ENCODE measurements at regions not wholly inside any gene's neighbourhood (a gene's known extent, or its start where the extent isn't known, plus 50 kb on each side); places are given as distances from the start of the nearest gene placed in this dataset.

DNA sequence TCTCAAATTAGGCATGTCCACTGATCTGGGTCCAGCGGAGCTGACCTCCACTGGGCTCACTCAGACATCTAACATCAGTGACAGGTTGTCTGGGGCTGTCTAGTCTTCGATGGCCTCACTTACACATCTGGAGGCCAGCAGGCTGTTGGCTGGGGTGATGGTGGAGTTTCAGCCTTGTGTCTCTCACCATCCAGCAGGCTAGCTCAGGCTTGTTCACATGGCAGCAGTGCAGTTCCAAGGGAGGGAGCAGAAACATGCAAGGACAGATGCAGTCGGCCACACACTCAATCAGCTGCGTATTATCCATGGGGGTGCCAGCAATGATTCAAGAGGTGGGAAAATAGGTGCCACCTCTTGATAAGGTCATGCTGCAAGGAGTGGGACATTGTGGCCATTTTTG is 292.5 kb downstream of the SHQ1 start:
- WGBS (ENCODE audit: insufficient coverage, low lambda C conversion rate), result no CpG with 5 or more reads among the region's 4 CpGs
- H3K36me3 ChIP-seq (ENCODE audit: control insufficient read depth, insufficient read depth, low read length), result no peaks in the 10 kb centered on the region
- H3K27me3 ChIP-seq (ENCODE audit: control insufficient read depth, insufficient read depth, low read length), result no peaks in the 10 kb centered on the region
- H3K9me3 ChIP-seq (ENCODE audit: control insufficient read depth, low read depth, low read length), result no peaks in the 10 kb centered on the region
- no peak overlapping the region for H3K4me3 ChIP-seq (ENCODE audit: low read length)
- H3K4me1 ChIP-seq (ENCODE audit: control insufficient read depth, insufficient read depth, low read length), result no peaks in the 10 kb centered on the region
- no peak overlapping the region for H3K27ac ChIP-seq (ENCODE audit: low read length)
- DNase-seq, result no peak

DNA sequence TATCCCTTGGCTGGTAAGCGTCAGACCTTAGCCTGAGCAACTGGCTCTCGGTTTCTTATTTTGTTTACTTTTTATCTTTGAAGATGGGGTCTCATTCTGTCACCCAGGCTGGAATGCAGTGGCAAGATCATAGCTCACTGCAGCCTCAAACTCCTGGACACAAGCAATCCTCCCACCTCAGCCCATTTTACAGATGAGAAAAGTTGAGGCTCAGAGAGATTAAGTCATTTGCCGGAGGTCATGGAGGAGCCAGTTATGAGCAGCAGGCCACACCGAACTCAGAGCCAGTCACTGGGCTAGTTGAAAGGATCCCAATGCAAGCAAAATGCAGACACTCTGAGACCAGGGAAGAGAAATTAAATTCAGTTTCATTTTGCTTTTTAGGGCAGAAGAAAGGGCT is 293.6 kb downstream of the SHQ1 start:
- Histone ChIP-seq H3K4me3 (ENCODE audit: low read length) (no peak overlapping the region), H3K27ac (ENCODE audit: low read length) (no peak overlapping the region), H3K36me3 (ENCODE audit: control insufficient read depth, insufficient read depth, low read length) (no peaks in the 10 kb centered on the region), H3K4me1 (ENCODE audit: control insufficient read depth, insufficient read depth, low read length) (peaks cover 4% of the 10 kb centered on the region), H3K27me3 (ENCODE audit: control insufficient read depth, insufficient read depth, low read length) (no peaks in the 10 kb centered on the region), H3K9me3 (ENCODE audit: control insufficient read depth, low read depth, low read length) (no peaks in the 10 kb centered on the region)
- WGBS (ENCODE audit: insufficient coverage, low lambda C conversion rate), result no CpG with 5 or more reads among the region's 4 CpGs
- no peak for DNase-seq

DNA sequence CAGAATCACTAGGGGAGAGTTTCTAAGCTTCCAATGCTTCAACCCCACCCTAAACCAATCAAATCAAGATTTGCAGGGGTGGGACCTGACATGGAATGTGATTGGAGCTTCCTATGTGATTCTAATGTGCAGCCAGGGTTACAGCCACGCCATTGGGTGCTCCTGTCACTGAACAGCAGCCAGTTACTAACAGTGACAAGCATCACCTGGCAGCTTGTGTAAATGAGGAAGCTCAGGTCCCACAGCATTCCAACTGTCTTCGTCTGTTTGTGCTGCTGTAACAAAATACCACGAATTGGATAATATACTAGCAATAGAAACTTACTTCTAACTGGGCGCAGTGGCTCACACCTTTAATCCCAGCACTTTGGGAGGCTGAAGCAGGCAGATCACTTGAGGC is 294.9 kb downstream of the SHQ1 start:
- H3K4me1 ChIP-seq (ENCODE audit: control insufficient read depth, insufficient read depth, low read length), result peaks cover 4% of the 10 kb centered on the region
- no peaks in the 10 kb centered on the region for H3K36me3 ChIP-seq (ENCODE audit: control insufficient read depth, insufficient read depth, low read length)
- no peak overlapping the region for H3K4me3 ChIP-seq (ENCODE audit: low read length)
- no peaks in the 10 kb centered on the region for H3K9me3 ChIP-seq (ENCODE audit: control insufficient read depth, low read depth, low read length)
- no peak overlapping the region for H3K27ac ChIP-seq (ENCODE audit: low read length)
- no peaks in the 10 kb centered on the region for H3K27me3 ChIP-seq (ENCODE audit: control insufficient read depth, insufficient read depth, low read length)
- DNase-seq, result no peak
- no CpG with 5 or more reads among the region's 4 CpGs for WGBS (ENCODE audit: insufficient coverage, low lambda C conversion rate)

DNA sequence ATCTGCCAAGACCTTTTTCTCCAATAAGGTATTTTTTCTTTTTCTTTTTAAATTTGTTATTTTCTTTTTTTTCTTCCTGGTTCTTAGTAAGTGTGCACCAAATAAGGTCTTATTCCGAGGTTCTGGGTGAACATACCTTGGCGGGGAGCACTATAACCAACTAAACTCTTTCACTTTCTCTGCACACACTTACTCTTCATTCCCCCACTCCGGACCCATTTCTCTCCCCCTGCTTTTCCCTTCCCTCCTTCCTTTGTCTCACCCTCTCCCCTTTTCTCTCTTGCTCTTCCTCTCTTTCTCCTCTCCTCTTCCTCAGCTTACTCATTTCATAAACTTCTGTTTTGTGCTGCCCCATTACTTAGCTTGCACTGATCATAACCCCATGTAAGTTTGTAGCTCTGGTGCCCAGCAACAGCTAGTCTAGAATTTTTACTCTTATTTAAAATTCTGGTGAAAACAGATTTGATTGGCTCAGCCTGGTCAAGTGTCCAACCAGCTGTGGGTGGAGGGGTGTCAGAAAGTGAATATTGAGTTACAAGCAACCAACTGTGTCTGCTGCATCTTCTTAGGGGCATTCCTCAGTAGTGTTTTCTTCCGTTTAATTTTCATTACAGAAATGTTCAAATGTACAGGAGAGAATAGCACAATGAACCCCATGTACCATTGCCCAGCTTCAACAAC is 297.5 kb downstream of the SHQ1 start:
- Histone ChIP-seq H3K27ac (ENCODE audit: low read length) (no peak overlapping the region), H3K36me3 (ENCODE audit: control insufficient read depth, insufficient read depth, low read length) (no peaks in the 10 kb centered on the region), H3K9me3 (ENCODE audit: control insufficient read depth, low read depth, low read length) (no peaks in the 10 kb centered on the region), H3K4me1 (ENCODE audit: control insufficient read depth, insufficient read depth, low read length) (peaks cover 4% of the 10 kb centered on the region), H3K4me3 (ENCODE audit: low read length) (no peak overlapping the region), H3K27me3 (ENCODE audit: control insufficient read depth, insufficient read depth, low read length) (no peaks in the 10 kb centered on the region)
- no peak for DNase-seq
- 100% methylated on average over 2 of the region's 4 CpGs for WGBS (ENCODE audit: insufficient coverage, low lambda C conversion rate)

DNA sequence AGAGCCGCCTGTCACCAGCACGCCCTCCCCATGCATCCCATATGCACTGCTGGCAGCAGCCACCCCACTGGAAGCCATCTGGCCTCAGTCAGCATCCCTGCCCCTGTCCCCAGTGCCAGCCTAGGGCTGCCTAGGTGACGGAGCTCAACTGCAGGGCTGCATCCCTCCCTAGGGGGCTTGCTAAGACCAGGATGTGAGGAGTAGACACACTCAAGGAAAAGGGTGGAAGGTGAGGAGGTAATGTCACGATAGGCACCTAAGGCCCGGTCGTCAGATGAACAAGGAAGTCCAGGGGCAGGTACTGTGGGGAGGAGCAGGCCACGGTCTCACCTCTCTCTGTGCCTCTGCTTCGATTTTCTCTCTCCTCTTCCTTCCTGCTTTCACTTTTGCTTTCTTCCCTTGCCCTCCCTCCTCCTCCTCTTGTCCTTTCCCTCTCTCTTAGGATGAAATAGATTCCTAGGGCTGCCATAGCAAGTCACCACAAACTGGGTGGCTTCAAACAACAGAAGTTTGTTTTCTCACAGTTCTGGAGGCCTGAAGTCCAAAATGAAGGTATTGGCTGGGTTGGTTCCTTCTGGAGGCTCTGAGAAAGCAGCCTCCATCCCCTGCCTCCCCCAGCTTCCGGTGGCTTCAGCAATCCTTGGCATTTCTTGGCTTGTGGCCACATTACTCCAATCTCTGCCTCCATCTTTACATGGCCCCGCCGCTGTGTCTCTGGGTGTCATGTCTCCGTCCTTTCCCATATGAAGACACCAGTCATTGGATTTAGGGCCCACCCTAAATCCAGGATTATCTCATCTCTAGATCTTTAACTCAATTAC is 298.3 kb downstream of the SHQ1 start:
- Histone ChIP-seq H3K27ac (ENCODE audit: low read length) (no peak overlapping the region), H3K4me3 (ENCODE audit: low read length) (no peak overlapping the region), H3K9me3 (ENCODE audit: control insufficient read depth, low read depth, low read length) (no peaks in the 10 kb centered on the region), H3K27me3 (ENCODE audit: control insufficient read depth, insufficient read depth, low read length) (no peaks in the 10 kb centered on the region), H3K36me3 (ENCODE audit: control insufficient read depth, insufficient read depth, low read length) (no peaks in the 10 kb centered on the region), H3K4me1 (ENCODE audit: control insufficient read depth, insufficient read depth, low read length) (peaks cover 4% of the 10 kb centered on the region)
- WGBS (ENCODE audit: insufficient coverage, low lambda C conversion rate), result 75% methylated on average over 4 of the region's 12 CpGs
- DNase-seq, result peak in 1 of 2 donors; percentile 29

DNA sequence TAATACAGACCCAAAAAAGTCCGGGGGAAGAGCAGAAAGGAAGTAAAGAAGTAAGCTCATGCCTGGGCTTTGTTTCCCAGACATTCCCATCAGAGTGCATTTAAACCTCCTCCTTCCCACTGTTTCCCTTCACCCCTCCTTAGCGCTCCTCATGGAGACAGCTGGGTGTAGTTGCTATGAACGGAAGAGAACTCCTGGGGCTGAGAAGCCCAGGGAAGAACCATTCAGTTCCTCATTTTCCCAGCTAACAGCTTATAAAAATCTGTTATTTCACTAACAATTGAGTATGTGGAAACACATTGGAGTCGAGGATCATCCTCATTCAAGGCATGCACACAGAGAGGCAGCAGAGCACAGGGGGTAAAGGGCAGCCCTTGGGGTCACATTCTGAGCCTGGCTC is 299.3 kb downstream of the SHQ1 start:
- Histone ChIP-seq H3K9me3 (ENCODE audit: control insufficient read depth, low read depth, low read length) (no peaks in the 10 kb centered on the region), H3K4me3 (ENCODE audit: low read length) (no peak overlapping the region), H3K36me3 (ENCODE audit: control insufficient read depth, insufficient read depth, low read length) (no peaks in the 10 kb centered on the region), H3K4me1 (ENCODE audit: control insufficient read depth, insufficient read depth, low read length) (peaks cover 4% of the 10 kb centered on the region), H3K27ac (ENCODE audit: low read length) (no peak overlapping the region), H3K27me3 (ENCODE audit: control insufficient read depth, insufficient read depth, low read length) (no peaks in the 10 kb centered on the region)
- WGBS (ENCODE audit: insufficient coverage, low lambda C conversion rate), result no CpG with 5 or more reads among the region's 4 CpGs
- no peak for DNase-seq

DNA sequence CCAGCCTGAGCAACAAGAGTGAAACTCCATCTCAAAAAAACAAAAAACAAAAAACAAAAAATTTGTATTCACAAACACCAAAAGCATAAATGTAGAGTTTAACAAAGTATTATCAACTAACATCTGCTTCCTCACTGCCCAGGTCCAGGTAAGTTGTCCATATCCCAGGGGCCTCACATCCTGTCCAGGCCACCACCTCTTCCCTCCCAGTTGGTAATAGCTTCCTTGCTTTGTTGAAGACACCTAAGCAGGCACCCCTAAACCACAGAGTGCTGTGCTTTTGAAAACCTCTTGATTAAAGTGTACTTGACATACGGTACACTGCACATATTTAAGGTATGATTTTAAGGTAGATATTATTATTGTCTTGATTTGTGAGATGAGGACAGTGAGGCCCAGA is 299.8 kb downstream of the SHQ1 start:
- no peaks in the 10 kb centered on the region for H3K9me3 ChIP-seq (ENCODE audit: control insufficient read depth, low read depth, low read length)
- peaks cover 4% of the 10 kb centered on the region for H3K4me1 ChIP-seq (ENCODE audit: control insufficient read depth, insufficient read depth, low read length)
- no peaks in the 10 kb centered on the region for H3K36me3 ChIP-seq (ENCODE audit: control insufficient read depth, insufficient read depth, low read length)
- no CpG with 5 or more reads among the region's 1 CpG for WGBS (ENCODE audit: insufficient coverage, low lambda C conversion rate)
- no peak overlapping the region for H3K4me3 ChIP-seq (ENCODE audit: low read length)
- no peak overlapping the region for H3K27ac ChIP-seq (ENCODE audit: low read length)
- DNase-seq, result no peak
- H3K27me3 ChIP-seq (ENCODE audit: control insufficient read depth, insufficient read depth, low read length), result no peaks in the 10 kb centered on the region

DNA sequence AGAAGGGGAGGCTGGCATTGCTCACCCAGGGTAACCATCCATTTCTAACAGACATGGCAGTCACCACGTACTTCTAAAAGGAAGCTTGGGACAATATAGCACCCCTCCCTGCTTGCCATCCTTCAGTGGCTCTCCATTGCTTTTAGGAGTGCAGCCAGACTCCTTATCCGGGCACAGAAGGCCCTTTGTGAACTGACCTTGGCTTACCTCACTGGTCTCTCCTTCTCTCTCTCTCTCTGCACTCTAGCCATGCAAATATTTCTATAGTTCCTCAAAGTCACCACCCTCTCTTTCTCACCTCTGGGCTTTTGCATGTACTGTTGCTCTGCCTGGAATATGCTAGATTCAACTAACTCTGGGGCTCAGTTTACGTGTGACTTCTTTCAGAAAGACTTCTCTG is 301.1 kb downstream of the SHQ1 start:
- Histone ChIP-seq H3K9me3 (ENCODE audit: control insufficient read depth, low read depth, low read length) (no peaks in the 10 kb centered on the region), H3K27me3 (ENCODE audit: control insufficient read depth, insufficient read depth, low read length) (no peaks in the 10 kb centered on the region), H3K4me1 (ENCODE audit: control insufficient read depth, insufficient read depth, low read length) (peaks cover 4% of the 10 kb centered on the region), H3K27ac (ENCODE audit: low read length) (no peak overlapping the region), H3K36me3 (ENCODE audit: control insufficient read depth, insufficient read depth, low read length) (no peaks in the 10 kb centered on the region), H3K4me3 (ENCODE audit: low read length) (no peak overlapping the region)
- WGBS (ENCODE audit: insufficient coverage, low lambda C conversion rate), result no CpG with 5 or more reads among the region's 3 CpGs
- no peak for DNase-seq

DNA sequence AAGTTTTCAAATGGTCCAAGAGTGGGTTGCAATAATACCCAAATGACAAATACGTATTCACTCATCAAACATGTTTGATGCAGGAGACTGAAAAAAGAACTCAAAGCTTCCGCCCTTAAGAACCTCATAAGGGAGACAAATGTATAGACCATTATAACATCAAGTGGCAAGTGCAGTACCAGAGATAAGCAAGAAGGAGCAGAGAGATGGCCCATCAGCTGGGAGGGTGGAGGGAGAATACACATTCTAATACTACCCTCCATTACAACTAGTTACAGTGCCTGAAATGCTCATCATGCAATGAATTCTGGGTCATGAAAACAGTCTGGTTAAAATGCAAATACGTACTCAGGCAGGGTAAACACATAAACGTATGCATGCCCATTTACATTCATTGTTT is 304.0 kb downstream of the SHQ1 start:
- H3K4me1 ChIP-seq (ENCODE audit: control insufficient read depth, insufficient read depth, low read length), result no peaks in the 10 kb centered on the region
- DNase-seq, result no peak
- no peak overlapping the region for H3K27ac ChIP-seq (ENCODE audit: low read length)
- no peaks in the 10 kb centered on the region for H3K27me3 ChIP-seq (ENCODE audit: control insufficient read depth, insufficient read depth, low read length)
- H3K4me3 ChIP-seq (ENCODE audit: low read length), result no peak overlapping the region
- no peaks in the 10 kb centered on the region for H3K9me3 ChIP-seq (ENCODE audit: control insufficient read depth, low read depth, low read length)
- H3K36me3 ChIP-seq (ENCODE audit: control insufficient read depth, insufficient read depth, low read length), result no peaks in the 10 kb centered on the region
- no CpG with 5 or more reads among the region's 4 CpGs for WGBS (ENCODE audit: insufficient coverage, low lambda C conversion rate)

DNA sequence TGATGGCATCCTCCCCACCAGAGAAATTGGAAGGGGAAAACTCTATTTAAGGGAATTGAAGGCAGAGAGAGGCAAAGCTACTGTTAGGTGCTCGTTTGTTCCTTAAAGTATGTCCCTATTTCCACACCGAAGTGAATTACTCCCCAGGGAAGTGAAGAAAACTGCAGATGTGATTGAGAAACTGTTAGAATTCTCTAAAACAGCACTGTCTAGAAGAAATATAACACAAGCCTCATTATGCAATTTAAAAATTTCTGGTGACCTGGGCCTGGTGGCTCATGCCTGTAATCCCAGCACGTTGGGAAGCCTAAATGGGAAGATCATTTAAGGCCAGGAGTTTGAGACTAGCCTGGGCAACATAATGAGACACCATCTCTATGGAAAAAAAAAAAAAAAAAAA is 305.0 kb downstream of the SHQ1 start:
- Histone ChIP-seq H3K36me3 (ENCODE audit: control insufficient read depth, insufficient read depth, low read length) (no peaks in the 10 kb centered on the region), H3K27ac (ENCODE audit: low read length) (no peak overlapping the region), H3K4me1 (ENCODE audit: control insufficient read depth, insufficient read depth, low read length) (no peaks in the 10 kb centered on the region), H3K9me3 (ENCODE audit: control insufficient read depth, low read depth, low read length) (no peaks in the 10 kb centered on the region), H3K4me3 (ENCODE audit: low read length) (no peak overlapping the region), H3K27me3 (ENCODE audit: control insufficient read depth, insufficient read depth, low read length) (no peaks in the 10 kb centered on the region)
- WGBS (ENCODE audit: insufficient coverage, low lambda C conversion rate), result 86% methylated on average over 1 of the region's 3 CpGs
- no peak for DNase-seq

DNA sequence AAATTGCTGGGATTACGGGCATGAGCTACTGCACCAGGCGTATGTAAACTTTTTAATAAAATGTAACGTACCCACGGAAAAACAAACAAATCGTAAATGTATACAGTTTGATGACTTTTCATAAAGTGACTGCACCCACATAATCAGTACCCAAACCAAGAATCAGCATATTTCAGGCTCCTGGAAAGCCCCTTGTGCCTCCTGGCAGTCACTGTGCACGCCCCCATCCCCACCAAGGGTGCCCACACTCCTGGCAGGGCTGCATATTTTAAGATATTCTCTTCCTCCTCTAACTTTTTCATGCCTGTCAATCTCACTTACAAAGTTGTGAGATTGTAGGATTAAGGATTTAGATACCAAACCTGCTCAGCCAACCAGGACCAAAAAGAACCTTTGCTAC is 305.5 kb downstream of the SHQ1 start:
- Histone ChIP-seq H3K4me1 (ENCODE audit: control insufficient read depth, insufficient read depth, low read length) (no peaks in the 10 kb centered on the region), H3K9me3 (ENCODE audit: control insufficient read depth, low read depth, low read length) (no peaks in the 10 kb centered on the region), H3K27me3 (ENCODE audit: control insufficient read depth, insufficient read depth, low read length) (no peaks in the 10 kb centered on the region), H3K36me3 (ENCODE audit: control insufficient read depth, insufficient read depth, low read length) (no peaks in the 10 kb centered on the region), H3K4me3 (ENCODE audit: low read length) (no peak overlapping the region), H3K27ac (ENCODE audit: low read length) (no peak overlapping the region)
- WGBS (ENCODE audit: insufficient coverage, low lambda C conversion rate), result no CpG with 5 or more reads among the region's 6 CpGs
- DNase-seq, result no peak
